Karpas-422 (cell line): ENCODE measurements at regions not wholly inside any gene's neighbourhood (a gene's known extent, or its start where the extent isn't known, plus 50 kb on each side); places are given as distances from the start of the nearest gene placed in this dataset.

ENCODE experiments used
- DNase-seq: peaks from one replicate; pipeline ENCODE4 v3.0.0-alpha.2; 2015
- H2AFZ ChIP-seq: fragments of 200-600 bp; sonication (generic); 2 replicates; pipeline ENCODE4 v1.6.1; 2014; ENCODE audit warnings: antibody characterized with exemption, low read length, mixed read lengths
- H3K27ac ChIP-seq: fragments of 200-600 bp; sonication (generic); 2 replicates; pipeline ENCODE4 v1.5.1; 2014; ENCODE audit warnings: mild to moderate bottlenecking, low read length, moderate library complexity
- H3K27me3 ChIP-seq: fragments of 200-600 bp; sonication (generic); 2 replicates; pipeline ENCODE4 v1.6.1; 2014; ENCODE audit warnings: low read length, mixed read lengths
- H3K36me3 ChIP-seq: fragments of 200-600 bp; sonication (generic); 2 replicates; pipeline ENCODE4 v1.6.1; 2014; ENCODE audit warnings: low read length, mixed read lengths; ENCODE audit not compliant: insufficient read depth
- H3K4me1 ChIP-seq: fragments of 200-600 bp; sonication (generic); 2 replicates; pipeline ENCODE4 v1.6.1; 2014; ENCODE audit warnings: mild to moderate bottlenecking, low read length, mixed read lengths
- H3K4me2 ChIP-seq: fragments of 200-600 bp; sonication (generic); 2 replicates; pipeline ENCODE4 v1.6.1; 2014; ENCODE audit warnings: low read length, low read depth, mild to moderate bottlenecking; ENCODE audit not compliant: poor library complexity, severe bottlenecking
- H3K4me3 ChIP-seq: fragments of 200-600 bp; sonication (generic); 2 replicates; pipeline ENCODE4 v1.5.1; 2014; ENCODE audit warnings: mild to moderate bottlenecking, antibody characterized with exemption, low read length, mixed read lengths
- H3K79me2 ChIP-seq: fragments of 200-600 bp; sonication (generic); 2 replicates; pipeline ENCODE4 v1.6.1; 2014; ENCODE audit warnings: mild to moderate bottlenecking, low read length, mixed read lengths
- H3K9ac ChIP-seq: fragments of 200-600 bp; sonication (generic); 2 replicates; pipeline ENCODE4 v1.6.0; 2014; ENCODE audit warnings: low read length
- H3K9me2 ChIP-seq: fragments of 200-600 bp; sonication (generic), shearing (Covaris generic); replicated peaks from 2 replicates; pipeline ENCODE4 v1.6.0; 2014; ENCODE audit warnings: mild to moderate bottlenecking, low read length, moderate library complexity; ENCODE audit not compliant: insufficient read depth
- H3K9me3 ChIP-seq: fragments of 300-700, 200-600 bp; sonication (generic); 2 replicates; pipeline ENCODE4 v1.6.1; 2014; ENCODE audit warnings: low read length, mixed read lengths
- H4K20me1 ChIP-seq: fragments of 200-600 bp; sonication (generic); 2 replicates; pipeline ENCODE4 v1.6.1; 2014; ENCODE audit warnings: mild to moderate bottlenecking, antibody characterized with exemption, low read length, low read depth; ENCODE audit not compliant: insufficient read depth

GRCh38 chr12:63403256-63403655 lies 252.3 kb upstream of the AVPR1A start:
- H3K4me1 ChIP-seq = no peaks in the 10 kb centered on the region
- DNase-seq = no peak
- H2AFZ ChIP-seq = no peak overlapping the region
- no peaks in the 10 kb centered on the region for H3K36me3 ChIP-seq
- H3K9me2 ChIP-seq = no peaks in the 10 kb centered on the region
- no peak overlapping the region for H3K27ac ChIP-seq
- no peak overlapping the region for H3K9ac ChIP-seq
- no peaks in the 10 kb centered on the region for H3K79me2 ChIP-seq
- no peaks in the 10 kb centered on the region for H3K9me3 ChIP-seq
- no peak overlapping the region for H3K4me3 ChIP-seq
- H4K20me1 ChIP-seq = no peaks in the 10 kb centered on the region
- H3K4me2 ChIP-seq = no peak overlapping the region
- H3K27me3 ChIP-seq = no peaks in the 10 kb centered on the region

GRCh38 chr12:63400718-63401117 lies 249.7 kb upstream of the AVPR1A start:
- Histone ChIP-seq H3K27ac (no peak overlapping the region), H3K9me2 (no peaks in the 10 kb centered on the region), H3K27me3 (no peaks in the 10 kb centered on the region), H2AFZ (no peak overlapping the region), H3K4me3 (no peak overlapping the region), H3K4me1 (no peaks in the 10 kb centered on the region), H3K9ac (no peak overlapping the region), H3K4me2 (no peak overlapping the region), H3K9me3 (no peaks in the 10 kb centered on the region), H4K20me1 (no peaks in the 10 kb centered on the region), H3K36me3 (no peaks in the 10 kb centered on the region), H3K79me2 (no peaks in the 10 kb centered on the region)
- DNase-seq = no peak

GRCh38 chr12:63400318-63400717 lies 249.3 kb upstream of the AVPR1A start:
- Histone ChIP-seq H3K36me3 (no peaks in the 10 kb centered on the region), H3K9me2 (no peaks in the 10 kb centered on the region), H3K79me2 (no peaks in the 10 kb centered on the region), H3K27me3 (no peaks in the 10 kb centered on the region), H3K9ac (no peak overlapping the region), H3K4me1 (no peaks in the 10 kb centered on the region), H3K9me3 (no peaks in the 10 kb centered on the region), H3K4me3 (no peak overlapping the region), H3K27ac (no peak overlapping the region), H4K20me1 (no peaks in the 10 kb centered on the region), H2AFZ (no peak overlapping the region), H3K4me2 (no peak overlapping the region)
- no peak for DNase-seq

- H2AFZ ChIP-seq = no peak overlapping the region
- no peaks in the 10 kb centered on the region for H3K9me2 ChIP-seq
- no peak overlapping the region for H3K4me3 ChIP-seq
- H3K27me3 ChIP-seq = no peaks in the 10 kb centered on the region
- no peak for DNase-seq
- H3K9me3 ChIP-seq = no peaks in the 10 kb centered on the region
- H3K4me2 ChIP-seq = no peak overlapping the region
- no peaks in the 10 kb centered on the region for H4K20me1 ChIP-seq
- no peak overlapping the region for H3K27ac ChIP-seq
- H3K79me2 ChIP-seq = no peaks in the 10 kb centered on the region
- no peaks in the 10 kb centered on the region for H3K36me3 ChIP-seq
- no peak overlapping the region for H3K9ac ChIP-seq
- H3K4me1 ChIP-seq = no peaks in the 10 kb centered on the region
Observed at GRCh38 chr12:63397807-63398206, 246.8 kb upstream of the AVPR1A start.

GRCh38 chr12:63396135-63396534 lies 245.1 kb upstream of the AVPR1A start:
- Histone ChIP-seq H3K4me3 (no peak overlapping the region), H3K9me2 (no peaks in the 10 kb centered on the region), H3K27ac (no peak overlapping the region), H3K9me3 (no peaks in the 10 kb centered on the region), H2AFZ (no peak overlapping the region), H3K36me3 (no peaks in the 10 kb centered on the region), H3K4me2 (no peak overlapping the region), H4K20me1 (no peaks in the 10 kb centered on the region), H3K9ac (no peak overlapping the region), H3K27me3 (no peaks in the 10 kb centered on the region), H3K4me1 (no peaks in the 10 kb centered on the region), H3K79me2 (no peaks in the 10 kb centered on the region)
- DNase-seq = no peak

- H3K4me2 ChIP-seq = no peak overlapping the region
- H3K4me1 ChIP-seq = no peaks in the 10 kb centered on the region
- H3K36me3 ChIP-seq = no peaks in the 10 kb centered on the region
- H2AFZ ChIP-seq = no peak overlapping the region
- DNase-seq = no peak
- H3K79me2 ChIP-seq = no peaks in the 10 kb centered on the region
- H3K27ac ChIP-seq = no peak overlapping the region
- no peak overlapping the region for H3K4me3 ChIP-seq
- no peaks in the 10 kb centered on the region for H3K27me3 ChIP-seq
- no peaks in the 10 kb centered on the region for H3K9me2 ChIP-seq
- H3K9me3 ChIP-seq = no peaks in the 10 kb centered on the region
- H4K20me1 ChIP-seq = no peaks in the 10 kb centered on the region
- no peak overlapping the region for H3K9ac ChIP-seq
Observed at GRCh38 chr12:63394983-63395382, 244.0 kb upstream of the AVPR1A start.

- Histone ChIP-seq H2AFZ (no peak overlapping the region), H3K4me2 (no peak overlapping the region), H3K79me2 (no peaks in the 10 kb centered on the region), H3K36me3 (no peaks in the 10 kb centered on the region), H3K4me3 (no peak overlapping the region), H3K4me1 (no peaks in the 10 kb centered on the region), H3K9ac (no peak overlapping the region), H3K9me2 (no peaks in the 10 kb centered on the region), H3K27ac (no peak overlapping the region), H3K27me3 (no peaks in the 10 kb centered on the region), H4K20me1 (no peaks in the 10 kb centered on the region), H3K9me3 (no peaks in the 10 kb centered on the region)
- DNase-seq = no peak
Observed at GRCh38 chr12:63394349-63394748, 243.3 kb upstream of the AVPR1A start.

GRCh38 chr12:63389211-63389610 lies 238.2 kb upstream of the AVPR1A start:
- H3K9ac ChIP-seq = no peak overlapping the region
- no peaks in the 10 kb centered on the region for H3K9me2 ChIP-seq
- no peaks in the 10 kb centered on the region for H3K79me2 ChIP-seq
- H4K20me1 ChIP-seq = no peaks in the 10 kb centered on the region
- no peaks in the 10 kb centered on the region for H3K27me3 ChIP-seq
- DNase-seq = no peak
- H3K4me3 ChIP-seq = no peak overlapping the region
- H3K4me1 ChIP-seq = no peaks in the 10 kb centered on the region
- no peak overlapping the region for H3K27ac ChIP-seq
- H2AFZ ChIP-seq = no peak overlapping the region
- no peak overlapping the region for H3K4me2 ChIP-seq
- no peaks in the 10 kb centered on the region for H3K36me3 ChIP-seq
- no peaks in the 10 kb centered on the region for H3K9me3 ChIP-seq

- Histone ChIP-seq H3K9me2 (no peaks in the 10 kb centered on the region), H3K27ac (no peak overlapping the region), H3K27me3 (no peaks in the 10 kb centered on the region), H4K20me1 (no peaks in the 10 kb centered on the region), H3K9me3 (no peaks in the 10 kb centered on the region), H3K4me1 (no peaks in the 10 kb centered on the region), H3K4me2 (no peak overlapping the region), H2AFZ (no peak overlapping the region), H3K79me2 (no peaks in the 10 kb centered on the region), H3K36me3 (no peaks in the 10 kb centered on the region), H3K9ac (no peak overlapping the region), H3K4me3 (no peak overlapping the region)
- no peak for DNase-seq
Observed at GRCh38 chr12:63387771-63388170, 236.8 kb upstream of the AVPR1A start.
